SKM-1 (cell line): ENCODE measurements at regions not wholly inside any gene's neighbourhood (a gene's known extent, or its start where the extent isn't known, plus 50 kb on each side); places are given as distances from the start of the nearest gene placed in this dataset.

Source experiments
- DNase-seq: peaks from one replicate; lab custom pipeline; 2025; ENCODE audit not compliant: unreplicated experiment; lab: John Stamatoyannopoulos, UW

GRCh38 chr5:125575891-125576505, 829.6 kb upstream of the ZNF608 start:
- no peak for DNase-seq

GRCh38 chr5:125576822-125577221, 830.4 kb upstream of the ZNF608 start:
- DNase-seq = no peak

- DNase-seq = no peak
Observed at GRCh38 chr5:125578551-125578950, 832.1 kb upstream of the ZNF608 start.

GRCh38 chr5:125579182-125579581, 832.7 kb upstream of the ZNF608 start:
- no peak for DNase-seq

- no peak for DNase-seq
Observed at GRCh38 chr5:125581311-125581710, 834.9 kb upstream of the ZNF608 start.

- no peak for DNase-seq
Observed at GRCh38 chr5:125582352-125582751, 835.9 kb upstream of the ZNF608 start.

GRCh38 chr5:125583321-125584139, 837.1 kb upstream of the ZNF608 start:
- no peak for DNase-seq

- DNase-seq = no peak
Observed at GRCh38 chr5:125584140-125584520, 837.7 kb upstream of the ZNF608 start.

GRCh38 chr5:125587631-125588030, 835.6 kb upstream of the GRAMD2B start:
- DNase-seq = no peak

GRCh38 chr5:125592856-125593255, 830.4 kb upstream of the GRAMD2B start:
- no peak for DNase-seq

GRCh38 chr5:125595095-125595494, 828.1 kb upstream of the GRAMD2B start:
- DNase-seq = no peak

- DNase-seq = no peak
Observed at GRCh38 chr5:125595845-125596244, 827.4 kb upstream of the GRAMD2B start.

- no peak for DNase-seq
Observed at GRCh38 chr5:125597338-125597737, 825.9 kb upstream of the GRAMD2B start.

GRCh38 chr5:125600559-125600958, 822.6 kb upstream of the GRAMD2B start:
- DNase-seq = no peak

- DNase-seq = no peak
Observed at GRCh38 chr5:125602184-125602583, 821.0 kb upstream of the GRAMD2B start.

- no peak for DNase-seq
Observed at GRCh38 chr5:125603321-125603720, 819.9 kb upstream of the GRAMD2B start.

GRCh38 chr5:125604104-125604503, 819.1 kb upstream of the GRAMD2B start:
- no peak for DNase-seq

- no peak for DNase-seq
Observed at GRCh38 chr5:125607018-125607417, 816.2 kb upstream of the GRAMD2B start.

- no peak for DNase-seq
Observed at GRCh38 chr5:125609011-125609410, 814.2 kb upstream of the GRAMD2B start.

GRCh38 chr5:125610892-125611291, 812.3 kb upstream of the GRAMD2B start:
- DNase-seq = no peak

GRCh38 chr5:125611541-125611940, 811.7 kb upstream of the GRAMD2B start:
- no peak for DNase-seq

- no peak for DNase-seq
Observed at GRCh38 chr5:125612181-125612721, 811.0 kb upstream of the GRAMD2B start.
